ENCODE measurements at regions not wholly inside any gene's neighbourhood (a gene's known extent, or its start where the extent isn't known, plus 50 kb on each side); places are given as distances from the start of the nearest gene placed in this dataset.
A peak's percentile ranks its signal among the peaks of the same experiment; 100 is the strongest.
"Not testable (repeated sequence)": the region's sequence is repeated elsewhere in the genome, so short reads cannot be mapped to it uniquely, and the experiment has no call there.

GRCh38 chr12:75690296-75690955 is 179.0 kb upstream of the KRR1 start:
- Histone ChIP-seq H3K4me3 (ENCODE audit: low read length) (no peak overlapping the region), H3F3A (ENCODE audit: low read length, unreplicated experiment) (no peaks in the 10 kb centered on the region), H3K9ac (ENCODE audit: low read length) (no peak overlapping the region), H3K27me3 (ENCODE audit: low read length) (no peaks in the 10 kb centered on the region), H3K27ac (ENCODE audit: low read length) (peak overlapping the region; percentile 60), H4K20me1 (ENCODE audit: low read length) (no peaks in the 10 kb centered on the region), H3K4me1 (ENCODE audit: insufficient read depth, low read length) (no peaks in the 10 kb centered on the region), H3K9me2 (replicated peaks; ENCODE audit: low read length) (no peaks in the 10 kb centered on the region), H3K9me3 (ENCODE audit: low read length) (no peaks in the 10 kb centered on the region), H3K4me2 (ENCODE audit: low read length) (no peak overlapping the region), H3K36me3 (ENCODE audit: low read depth, low read length) (no peaks in the 10 kb centered on the region), H3K79me2 (ENCODE audit: low read length) (no peaks in the 10 kb centered on the region), H2AFZ (ENCODE audit: low read length) (0 out of 2 replicates have a peak overlapping the region, but pooled peaks have one; percentile 36)
- POLR2A ChIA-PET (ENCODE audit: unreplicated experiment): no interaction called here
- BruUV-seq (replicated peaks): no TSS peak
- DNase-seq (peak; percentile 37), ATAC-seq (no peak)
- intact Hi-C loops (cut with micrococcal nuclease): no loop called here
- TF ChIP-seq EZH2 (IDR thresholded peaks at IDR 0.05; ENCODE audit: low read length, unreplicated experiment) (no peak), EZH2phosphoT487 (IDR thresholded peaks at IDR 0.05; ENCODE audit: borderline replicate concordance, low read length) (no peak)
- TF ChIP-seq, protein P1, sequence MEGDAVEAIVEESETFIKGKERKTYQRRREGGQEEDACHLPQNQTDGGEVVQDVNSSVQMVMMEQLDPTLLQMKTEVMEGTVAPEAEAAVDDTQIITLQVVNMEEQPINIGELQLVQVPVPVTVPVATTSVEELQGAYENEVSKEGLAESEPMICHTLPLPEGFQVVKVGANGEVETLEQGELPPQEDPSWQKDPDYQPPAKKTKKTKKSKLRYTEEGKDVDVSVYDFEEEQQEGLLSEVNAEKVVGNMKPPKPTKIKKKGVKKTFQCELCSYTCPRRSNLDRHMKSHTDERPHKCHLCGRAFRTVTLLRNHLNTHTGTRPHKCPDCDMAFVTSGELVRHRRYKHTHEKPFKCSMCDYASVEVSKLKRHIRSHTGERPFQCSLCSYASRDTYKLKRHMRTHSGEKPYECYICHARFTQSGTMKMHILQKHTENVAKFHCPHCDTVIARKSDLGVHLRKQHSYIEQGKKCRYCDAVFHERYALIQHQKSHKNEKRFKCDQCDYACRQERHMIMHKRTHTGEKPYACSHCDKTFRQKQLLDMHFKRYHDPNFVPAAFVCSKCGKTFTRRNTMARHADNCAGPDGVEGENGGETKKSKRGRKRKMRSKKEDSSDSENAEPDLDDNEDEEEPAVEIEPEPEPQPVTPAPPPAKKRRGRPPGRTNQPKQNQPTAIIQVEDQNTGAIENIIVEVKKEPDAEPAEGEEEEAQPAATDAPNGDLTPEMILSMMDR (conservative IDR thresholded peaks at IDR 0.05; ENCODE audit: low read depth, low read length): no peak
- CTCF ChIA-PET: no interaction called here

DNA sequence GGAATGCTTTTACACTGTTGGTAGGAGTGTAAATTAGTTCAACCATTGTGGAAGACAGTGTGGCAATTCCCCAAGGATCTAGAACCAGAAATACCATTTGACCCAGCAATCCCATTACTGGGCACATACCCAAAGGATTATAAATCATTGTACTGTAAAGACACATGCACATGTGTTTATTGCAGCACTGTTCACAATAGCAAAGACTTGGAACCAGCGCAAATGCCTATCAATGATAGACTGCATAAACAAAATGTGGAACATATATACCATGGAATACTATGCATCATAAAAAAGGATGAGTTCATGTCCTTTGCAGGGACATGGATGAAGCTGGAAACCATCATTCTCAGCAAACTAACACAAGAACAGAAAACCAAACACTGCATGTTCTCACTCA is 174.8 kb upstream of the KRR1 start:
- H3K9me2 ChIP-seq (replicated peaks; ENCODE audit: low read length); H3K9me3 ChIP-seq (ENCODE audit: low read length); DNase-seq; H3K79me2 ChIP-seq (ENCODE audit: low read length); H3K27ac ChIP-seq (ENCODE audit: low read length); H4K20me1 ChIP-seq (ENCODE audit: low read length); H3K4me2 ChIP-seq (ENCODE audit: low read length); ATAC-seq; H2AFZ ChIP-seq (ENCODE audit: low read length); H3F3A ChIP-seq (ENCODE audit: low read length, unreplicated experiment); BruUV-seq (replicated peaks); H3K4me3 ChIP-seq (ENCODE audit: low read length); intact Hi-C loops (cut with micrococcal nuclease); H3K9ac ChIP-seq (ENCODE audit: low read length); H3K27me3 ChIP-seq (ENCODE audit: low read length); CTCF ChIA-PET; POLR2A ChIA-PET (ENCODE audit: unreplicated experiment); H3K36me3 ChIP-seq (ENCODE audit: low read depth, low read length); H3K4me1 ChIP-seq (ENCODE audit: insufficient read depth, low read length): not testable (repeated sequence)

DNA sequence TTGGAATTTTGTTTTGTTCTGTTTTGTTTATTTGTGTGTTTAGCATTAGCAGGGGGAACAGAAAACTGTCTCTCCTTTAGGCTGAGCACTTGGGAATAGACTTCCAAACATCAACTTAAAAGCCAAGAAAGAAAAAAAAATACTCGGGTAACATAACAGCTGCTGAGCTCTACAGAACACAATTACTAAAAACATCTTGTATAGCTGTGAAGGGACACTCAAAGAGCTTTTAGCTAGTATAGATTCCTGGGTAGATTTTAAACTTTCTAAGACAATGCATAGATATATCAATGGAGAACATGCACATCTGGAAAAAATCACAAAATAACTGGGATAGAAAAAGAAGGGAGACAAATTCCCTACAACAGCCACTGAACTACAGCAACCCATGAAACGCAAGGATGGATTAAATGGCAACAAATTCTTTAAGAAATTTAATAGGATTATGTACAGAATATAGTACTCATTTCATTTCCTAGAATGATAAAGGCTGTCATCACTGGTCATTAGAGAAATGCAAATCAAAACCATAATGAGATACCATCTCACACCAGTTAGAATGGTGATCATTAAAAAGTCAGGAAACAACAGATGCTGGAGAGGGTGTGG is 174.3 kb upstream of the KRR1 start:
- Histone ChIP-seq H3K27me3 (ENCODE audit: low read length) (no peaks in the 10 kb centered on the region), H3K9me3 (ENCODE audit: low read length) (no peaks in the 10 kb centered on the region), H3K4me2 (ENCODE audit: low read length) (no peak overlapping the region), H3K4me3 (ENCODE audit: low read length) (no peak overlapping the region), H4K20me1 (ENCODE audit: low read length) (no peaks in the 10 kb centered on the region), H3K79me2 (ENCODE audit: low read length) (no peaks in the 10 kb centered on the region), H3K9ac (ENCODE audit: low read length) (no peak overlapping the region), H2AFZ (ENCODE audit: low read length) (no peak overlapping the region), H3K36me3 (ENCODE audit: low read depth, low read length) (no peaks in the 10 kb centered on the region), H3F3A (ENCODE audit: low read length, unreplicated experiment) (no peaks in the 10 kb centered on the region), H3K27ac (ENCODE audit: low read length) (no peak overlapping the region), H3K9me2 (replicated peaks; ENCODE audit: low read length) (no peaks in the 10 kb centered on the region), H3K4me1 (ENCODE audit: insufficient read depth, low read length) (no peaks in the 10 kb centered on the region)
- ChIA-PET CTCF (no interaction called here), POLR2A (ENCODE audit: unreplicated experiment) (no interaction called here)
- TF ChIP-seq, protein P1 (conservative IDR thresholded peaks at IDR 0.05; ENCODE audit: low read depth, low read length): no peak
- no peak for TF ChIP-seq EZH2 (IDR thresholded peaks at IDR 0.05; ENCODE audit: low read length, unreplicated experiment)
- TF ChIP-seq EZH2phosphoT487 (IDR thresholded peaks at IDR 0.05; ENCODE audit: borderline replicate concordance, low read length): no peak
- DNase-seq (no peak), ATAC-seq (no peak)
- intact Hi-C loops (cut with micrococcal nuclease): no loop called here
- no TSS peak for BruUV-seq (replicated peaks)

Measured in PC-3 (cell line).